HFFc6 (cell line): ENCODE measurements at regions not wholly inside any gene's neighbourhood (a gene's known extent, or its start where the extent isn't known, plus 50 kb on each side); places are given as distances from the start of the nearest gene placed in this dataset.

ENCODE experiments used
- DNase-seq: peaks from one replicate; pipeline ENCODE4 v3.0.0-alpha.2; 2018
- H3K27ac Mint-ChIP-seq: 2 replicates; pipeline ENCODE4 v1.8.0; 2020; ENCODE audit warnings: mild to moderate bottlenecking, mixed read lengths
- H3K27me3 Mint-ChIP-seq: 2 replicates; pipeline ENCODE4 v1.8.0; 2021; ENCODE audit warnings: mild to moderate bottlenecking, moderate library complexity, mixed read lengths; ENCODE audit not compliant: insufficient read depth
- H3K36me3 Mint-ChIP-seq: 2 replicates; pipeline ENCODE4 v1.8.0; 2021; ENCODE audit warnings: low read depth, mixed read lengths
- H3K4me1 Mint-ChIP-seq: 2 replicates; pipeline ENCODE4 v1.8.0; 2020; ENCODE audit warnings: low read depth, mixed read lengths
- H3K4me3 Mint-ChIP-seq: 2 replicates; pipeline ENCODE4 v1.8.0; 2020; ENCODE audit warnings: mild to moderate bottlenecking, moderate library complexity, mixed read lengths
- H3K9me3 Mint-ChIP-seq: 2 replicates; pipeline ENCODE4 v1.8.0; 2020; ENCODE audit warnings: mild to moderate bottlenecking, mixed read lengths
- TF ChIP-seq, protein P1 (sequence below): fragments of 200-600 bp; sonication (generic); IDR thresholded peaks from 2 replicates; pipeline ENCODE4 v1.5.0; 2021; ENCODE audit warnings: antibody characterized with exemption, mild to moderate bottlenecking

DNA sequence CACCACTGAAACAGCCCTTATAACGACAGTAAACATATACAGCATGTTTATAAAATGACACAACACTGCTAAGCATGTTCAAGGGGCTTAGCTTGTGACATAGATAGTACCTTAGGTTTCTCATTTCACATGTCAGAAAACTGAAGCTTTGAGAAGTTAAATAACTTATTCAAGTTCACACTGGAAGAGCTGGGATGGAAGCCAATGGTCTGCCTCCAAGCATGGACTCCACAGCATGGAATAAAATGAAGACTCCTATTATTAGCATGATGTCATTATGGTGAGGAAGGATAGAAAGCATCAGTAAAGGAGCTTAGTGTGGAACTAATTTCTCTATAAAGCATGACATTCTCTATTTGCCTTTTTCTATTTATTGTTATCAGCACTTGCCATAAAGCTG lies 316.7 kb downstream of the PLK2 start:
- Mint-ChIP-seq H3K9me3 (no peaks in the 10 kb centered on the region), H3K27ac (no peak overlapping the region), H3K4me3 (no peak overlapping the region), H3K4me1 (no peaks in the 10 kb centered on the region), H3K36me3 (no peaks in the 10 kb centered on the region), H3K27me3 (no peaks in the 10 kb centered on the region)
- no peak for DNase-seq
- TF ChIP-seq, protein P1, sequence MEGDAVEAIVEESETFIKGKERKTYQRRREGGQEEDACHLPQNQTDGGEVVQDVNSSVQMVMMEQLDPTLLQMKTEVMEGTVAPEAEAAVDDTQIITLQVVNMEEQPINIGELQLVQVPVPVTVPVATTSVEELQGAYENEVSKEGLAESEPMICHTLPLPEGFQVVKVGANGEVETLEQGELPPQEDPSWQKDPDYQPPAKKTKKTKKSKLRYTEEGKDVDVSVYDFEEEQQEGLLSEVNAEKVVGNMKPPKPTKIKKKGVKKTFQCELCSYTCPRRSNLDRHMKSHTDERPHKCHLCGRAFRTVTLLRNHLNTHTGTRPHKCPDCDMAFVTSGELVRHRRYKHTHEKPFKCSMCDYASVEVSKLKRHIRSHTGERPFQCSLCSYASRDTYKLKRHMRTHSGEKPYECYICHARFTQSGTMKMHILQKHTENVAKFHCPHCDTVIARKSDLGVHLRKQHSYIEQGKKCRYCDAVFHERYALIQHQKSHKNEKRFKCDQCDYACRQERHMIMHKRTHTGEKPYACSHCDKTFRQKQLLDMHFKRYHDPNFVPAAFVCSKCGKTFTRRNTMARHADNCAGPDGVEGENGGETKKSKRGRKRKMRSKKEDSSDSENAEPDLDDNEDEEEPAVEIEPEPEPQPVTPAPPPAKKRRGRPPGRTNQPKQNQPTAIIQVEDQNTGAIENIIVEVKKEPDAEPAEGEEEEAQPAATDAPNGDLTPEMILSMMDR: no peak

DNA sequence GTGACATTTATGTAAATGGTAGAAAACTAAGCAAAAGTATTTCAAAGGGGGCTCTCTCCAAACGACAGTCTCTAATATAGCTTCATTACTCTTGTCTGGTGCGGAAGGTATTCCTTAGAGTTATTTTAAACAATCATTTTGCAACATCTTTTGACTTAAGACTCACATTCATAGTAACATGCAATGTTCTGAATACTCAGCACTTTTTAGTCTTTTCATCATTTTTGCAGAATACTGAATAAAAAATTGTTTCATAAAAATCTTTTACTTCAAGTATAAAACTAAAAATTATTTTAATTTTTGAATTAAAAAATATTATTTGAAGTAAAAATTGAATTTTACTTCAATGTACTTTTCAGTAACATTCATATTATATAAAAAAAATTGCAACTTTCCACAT lies 321.1 kb downstream of the PLK2 start:
- Mint-ChIP-seq H3K27ac (no peak overlapping the region), H3K9me3 (no peaks in the 10 kb centered on the region), H3K27me3 (no peaks in the 10 kb centered on the region; the same call in 1 of the 2 replicates), H3K4me1 (peaks cover 31% of the 10 kb centered on the region), H3K4me3 (no peak overlapping the region), H3K36me3 (no peaks in the 10 kb centered on the region)
- no peak for DNase-seq
- TF ChIP-seq, protein P1: no peak

DNA sequence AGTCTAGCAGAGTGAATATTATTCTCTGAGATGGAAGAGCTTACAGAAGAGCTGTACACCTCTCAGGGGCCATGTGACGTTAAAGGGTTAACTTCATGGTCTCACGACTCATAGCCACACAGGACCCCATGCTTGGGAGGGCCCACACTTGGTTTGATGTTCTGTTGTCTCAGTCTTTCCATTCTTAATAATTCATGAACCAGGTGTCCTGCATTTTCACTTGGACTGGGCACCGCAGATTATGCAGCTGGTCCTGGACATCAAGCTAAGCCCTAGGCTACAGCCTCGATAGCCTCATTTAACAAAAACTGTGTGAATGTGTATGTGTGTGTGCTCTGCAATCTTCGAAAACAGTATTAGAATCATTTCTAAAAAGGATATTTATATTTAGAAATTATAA lies 323.5 kb downstream of the PLK2 start:
- Mint-ChIP-seq H3K4me3 (no peak overlapping the region), H3K27ac (no peak overlapping the region), H3K27me3 (no peaks in the 10 kb centered on the region; the same call in 1 of the 2 replicates), H3K36me3 (no peaks in the 10 kb centered on the region; the same call in 1 of the 2 replicates), H3K4me1 (peaks cover 41% of the 10 kb centered on the region), H3K9me3 (no peaks in the 10 kb centered on the region)
- TF ChIP-seq, protein P1: no peak
- no peak for DNase-seq

DNA sequence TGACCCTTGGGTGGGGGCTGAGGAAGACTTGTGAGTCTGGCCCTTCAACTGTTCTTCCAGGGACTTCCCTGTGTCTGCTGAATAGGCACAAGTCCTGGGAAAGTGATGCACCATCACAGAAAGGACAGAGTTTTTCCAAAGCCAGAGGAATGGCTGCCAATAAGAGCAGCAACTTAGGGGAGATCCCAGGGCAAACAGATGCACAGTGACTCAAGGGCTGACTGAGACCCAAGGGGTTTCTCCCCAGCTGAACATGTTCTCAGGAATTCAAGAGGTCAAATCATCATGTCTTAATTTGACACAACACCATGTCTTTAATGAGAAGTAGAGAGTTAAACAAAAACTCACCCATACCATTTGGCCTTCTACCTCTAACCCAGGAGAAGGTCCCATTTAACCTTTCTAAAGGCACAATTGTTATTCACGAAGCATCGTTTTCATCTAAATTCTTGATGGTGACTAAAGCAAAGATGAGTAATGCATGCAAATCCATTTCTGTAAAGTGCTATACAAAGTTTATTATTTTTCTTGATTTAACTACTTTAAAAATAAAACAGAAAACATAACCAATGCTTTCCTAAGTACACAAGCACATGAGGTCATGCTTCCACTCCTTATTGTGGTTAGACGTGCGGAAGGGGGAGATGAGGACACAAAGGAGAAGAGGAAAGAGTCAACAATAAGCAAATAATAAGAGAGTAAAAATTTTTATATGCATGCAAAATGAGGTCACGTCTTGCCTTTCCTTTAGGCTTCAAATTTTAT lies 324.1 kb downstream of the PLK2 start:
- DNase-seq: peak; percentile 35
- no peaks in the 10 kb centered on the region; the same call in 1 of the 2 replicates for H3K36me3 Mint-ChIP-seq
- no peaks in the 10 kb centered on the region; the same call in 1 of the 2 replicates for H3K27me3 Mint-ChIP-seq
- H3K4me1 Mint-ChIP-seq: peaks cover 41% of the 10 kb centered on the region
- H3K9me3 Mint-ChIP-seq: no peaks in the 10 kb centered on the region
- peak overlapping the region; percentile 44 for H3K27ac Mint-ChIP-seq
- TF ChIP-seq, protein P1: no peak
- H3K4me3 Mint-ChIP-seq: peak overlapping the region; percentile 41; the same call in 1 of the 2 replicates

DNA sequence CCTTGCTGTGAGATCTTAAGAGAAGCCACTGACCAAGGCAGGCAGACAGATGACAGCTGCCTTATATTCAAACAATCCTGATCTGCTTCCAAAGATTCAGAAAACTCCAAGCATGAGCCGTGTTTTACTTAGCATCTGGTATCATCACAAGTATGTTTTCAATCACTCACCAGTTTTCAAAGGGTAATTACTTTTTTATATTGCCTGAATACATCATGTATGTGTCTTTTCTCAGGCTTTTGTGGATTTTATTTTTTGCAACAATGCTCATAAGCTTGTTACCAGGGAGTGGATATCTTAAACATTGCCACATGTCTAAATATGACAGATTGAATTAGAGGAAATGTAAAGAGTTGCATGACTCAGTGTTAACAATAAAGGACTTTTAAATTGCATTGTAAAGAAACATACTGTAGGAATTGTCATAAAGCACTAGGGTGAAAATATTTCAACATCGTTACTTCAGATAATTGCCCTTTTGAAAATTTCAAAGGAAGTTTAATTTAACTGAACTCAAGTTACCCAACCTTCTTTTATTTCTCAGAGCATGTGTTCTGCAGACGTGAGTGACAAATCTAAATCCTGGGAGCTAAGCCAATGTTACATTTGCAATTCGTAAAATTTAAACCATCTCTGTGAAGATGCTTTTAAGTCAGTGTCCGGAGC lies 326.1 kb downstream of the PLK2 start:
- Mint-ChIP-seq H3K27me3 (no peaks in the 10 kb centered on the region; the same call in 1 of the 2 replicates), H3K36me3 (no peaks in the 10 kb centered on the region; the same call in 1 of the 2 replicates), H3K27ac (peak overlapping the region; percentile 76), H3K9me3 (no peaks in the 10 kb centered on the region), H3K4me1 (peaks cover 41% of the 10 kb centered on the region), H3K4me3 (peak overlapping the region; percentile 11; the same call in 1 of the 2 replicates)
- TF ChIP-seq, protein P1: no peak
- DNase-seq: peak; percentile 82
